Stimulated activated naive B cell treated with anti-CD40 and anti-IgM and Interleukin-4, amounts not matched to agents 10 μg/mL and 1 μg/mL and 100 μg/mL, for 72 hours (primary cell): ENCODE measurements at regions not wholly inside any gene's neighbourhood (a gene's known extent, or its start where the extent isn't known, plus 50 kb on each side); places are given as distances from the start of the nearest gene placed in this dataset.
"Not testable (repeated sequence)": the region's sequence is repeated elsewhere in the genome, so short reads cannot be mapped to it uniquely, and the experiment has no call there.

Experiments
- ATAC-seq, 2 donors: fragments of 150-1000 bp; cut with Tn5 transposase; replicated peaks; 2 replicates each; pipeline ENCODE4 v1.10.0; 2021; ENCODE audit warnings: moderate library complexity in 1 of 2
- DNase-seq: peaks from one replicate; pipeline ENCODE4 v3.0.0; 2021
- H3K27ac Mint-ChIP-seq: one replicate; pipeline ENCODE4 v1.8.0; 2022; ENCODE audit warnings: mild to moderate bottlenecking, mixed read lengths
- H3K27me3 Mint-ChIP-seq, 2 donors: one replicate each; pipeline ENCODE4 v1.8.0; 2022; ENCODE audit warnings: mixed read lengths in 2 of 2
- H3K36me3 Mint-ChIP-seq, 2 donors: one replicate each; pipeline ENCODE4 v1.8.0; 2022; ENCODE audit warnings: mixed read lengths in 2 of 2, mild to moderate bottlenecking in 1 of 2
- H3K4me1 Mint-ChIP-seq, 2 donors: one replicate each; pipeline ENCODE4 v1.8.0; 2022; ENCODE audit warnings: mixed read lengths in 2 of 2, mild to moderate bottlenecking in 1 of 2
- H3K4me3 Mint-ChIP-seq, 2 donors: one replicate each; pipeline ENCODE4 v1.8.0; 2022; ENCODE audit warnings: mild to moderate bottlenecking in 2 of 2, mixed read lengths in 2 of 2, moderate library complexity in 1 of 2
- H3K9me3 Mint-ChIP-seq, 2 donors: one replicate each; pipeline ENCODE4 v1.8.0; 2022; ENCODE audit warnings: mixed read lengths in 2 of 2, mild to moderate bottlenecking in 1 of 2

DNA sequence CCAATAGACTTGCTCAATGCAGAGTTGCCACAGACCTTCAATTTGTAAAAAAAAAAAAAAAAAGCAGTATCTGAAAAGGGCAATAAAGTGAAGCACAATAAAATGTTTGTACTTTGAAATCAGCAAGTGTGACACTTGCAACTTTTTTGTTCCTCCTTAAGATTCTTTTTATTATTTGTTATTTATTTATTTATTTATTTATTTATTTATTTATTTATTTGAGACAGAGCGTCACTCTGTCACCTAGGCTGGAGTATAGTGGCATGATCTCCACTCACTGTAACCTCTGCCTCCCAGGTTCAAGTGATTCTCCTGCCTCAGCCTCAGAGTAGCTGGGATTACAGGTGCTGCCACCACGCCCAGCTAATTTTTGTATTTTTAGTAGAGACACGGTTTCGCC, 416.5 kb upstream of the RORB start:
- H3K27me3 Mint-ChIP-seq, H3K4me1 Mint-ChIP-seq, DNase-seq, H3K4me3 Mint-ChIP-seq, ATAC-seq, H3K36me3 Mint-ChIP-seq, H3K27ac Mint-ChIP-seq: not testable (repeated sequence)
- H3K9me3 Mint-ChIP-seq = peaks cover 10 to 11% of the 10 kb centered on the region in 2 donors

DNA sequence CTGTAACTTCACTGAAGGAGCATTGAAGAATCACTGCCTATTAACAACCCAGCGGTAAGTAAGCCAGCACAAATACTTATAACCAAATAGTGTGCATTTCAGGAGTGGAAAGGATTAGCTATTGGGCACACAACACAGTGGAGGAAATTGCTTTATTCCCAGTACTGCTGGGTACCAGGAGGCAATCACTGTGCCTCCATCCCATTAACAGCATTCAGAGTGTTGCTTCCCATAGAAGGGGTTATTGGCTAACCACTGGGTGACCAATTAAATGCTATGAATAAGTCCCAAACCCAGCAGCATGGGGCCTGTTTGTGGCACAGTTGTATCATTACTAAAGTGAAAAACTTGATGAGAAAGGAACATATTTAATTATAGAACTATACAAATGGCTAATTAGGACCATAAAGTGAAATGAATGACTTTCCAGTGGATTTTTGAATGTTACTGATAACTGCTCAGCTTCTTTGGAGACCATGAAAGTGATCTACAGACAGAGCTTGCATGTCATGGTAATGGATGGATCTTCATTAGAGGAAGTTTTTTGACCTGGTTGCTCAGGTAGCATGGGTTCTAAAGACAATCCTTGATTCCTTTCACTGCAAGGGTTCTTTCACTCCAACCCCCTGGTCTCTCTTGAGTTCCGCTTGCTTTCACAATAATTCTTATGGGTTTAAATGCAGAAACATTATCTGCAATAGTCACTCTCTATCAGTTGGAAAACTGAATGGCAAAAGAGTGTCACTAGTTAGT, 413.3 kb upstream of the RORB start:
- DNase-seq = no peak
- Mint-ChIP-seq H3K9me3 (peaks cover 1 to 7% of the 10 kb centered on the region in 2 donors), H3K27me3 (no peaks in the 10 kb centered on the region), H3K4me1 (no peaks in the 10 kb centered on the region), H3K27ac (no peak overlapping the region), H3K36me3 (no peaks in the 10 kb centered on the region), H3K4me3 (no peak overlapping the region)
- no peak for ATAC-seq

GRCh38 chr9:74085384-74086037, 411.6 kb upstream of the RORB start:
- H3K9me3 Mint-ChIP-seq, H3K4me1 Mint-ChIP-seq, H3K27me3 Mint-ChIP-seq, H3K4me3 Mint-ChIP-seq, DNase-seq, H3K36me3 Mint-ChIP-seq, ATAC-seq, H3K27ac Mint-ChIP-seq: not testable (repeated sequence)

- DNase-seq, H3K36me3 Mint-ChIP-seq, H3K27me3 Mint-ChIP-seq, H3K27ac Mint-ChIP-seq, H3K9me3 Mint-ChIP-seq, H3K4me1 Mint-ChIP-seq, ATAC-seq, H3K4me3 Mint-ChIP-seq: not testable (repeated sequence)
Observed at GRCh38 chr9:74090921-74091320, 406.2 kb upstream of the RORB start.

DNA sequence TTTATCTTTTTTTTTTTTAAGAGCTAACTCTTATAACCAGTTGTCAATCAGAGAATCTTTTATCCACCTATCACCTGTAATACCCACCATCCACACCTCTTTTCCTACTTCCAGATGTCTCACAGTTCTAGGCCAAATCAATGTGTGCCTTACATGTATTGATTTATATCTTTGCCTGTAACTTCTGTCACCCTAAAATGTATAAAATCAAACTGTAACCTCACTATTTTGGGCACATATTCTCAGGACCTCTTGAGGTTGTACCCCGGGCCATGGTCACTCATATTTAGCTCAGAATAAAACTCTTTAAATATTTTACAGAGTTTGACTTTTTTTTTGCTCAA, 404.7 kb upstream of the RORB start:
- H3K9me3 Mint-ChIP-seq = no peaks in the 10 kb centered on the region
- ATAC-seq (no peak), DNase-seq (no peak)
- H3K4me1 Mint-ChIP-seq = no peaks in the 10 kb centered on the region
- H3K27me3 Mint-ChIP-seq = no peaks in the 10 kb centered on the region
- H3K36me3 Mint-ChIP-seq = no peaks in the 10 kb centered on the region
- no peak overlapping the region for H3K4me3 Mint-ChIP-seq
- no peak overlapping the region for H3K27ac Mint-ChIP-seq

DNA sequence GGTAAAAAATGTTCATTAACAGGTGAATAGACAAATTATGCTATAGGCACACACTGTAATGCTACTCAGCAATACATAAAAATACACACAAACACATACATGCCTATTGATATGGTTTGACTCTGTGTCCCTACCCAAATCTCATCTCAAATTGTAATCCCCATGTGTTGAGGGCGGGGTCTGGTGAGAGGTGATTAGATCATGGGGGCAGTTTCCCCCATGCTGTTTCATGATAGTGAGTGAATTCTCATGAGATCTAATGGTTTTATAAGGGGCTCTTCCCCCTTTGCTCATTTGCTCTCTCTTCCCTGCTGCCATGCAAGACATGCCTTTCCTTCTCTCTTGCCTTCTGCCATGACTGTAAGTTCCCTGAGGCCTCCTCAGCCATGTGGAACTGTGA, 403.1 kb upstream of the RORB start:
- H3K4me1 Mint-ChIP-seq, H3K9me3 Mint-ChIP-seq, ATAC-seq, H3K4me3 Mint-ChIP-seq, H3K27me3 Mint-ChIP-seq, H3K36me3 Mint-ChIP-seq, H3K27ac Mint-ChIP-seq, DNase-seq: not testable (repeated sequence)

GRCh38 chr9:74094766-74095165, 402.4 kb upstream of the RORB start:
- Mint-ChIP-seq H3K27ac (no peak overlapping the region), H3K36me3 (no peaks in the 10 kb centered on the region), H3K4me1 (no peaks in the 10 kb centered on the region), H3K4me3 (no peak overlapping the region), H3K9me3 (no peaks in the 10 kb centered on the region), H3K27me3 (no peaks in the 10 kb centered on the region)
- no peak for DNase-seq
- ATAC-seq = no peak

DNA sequence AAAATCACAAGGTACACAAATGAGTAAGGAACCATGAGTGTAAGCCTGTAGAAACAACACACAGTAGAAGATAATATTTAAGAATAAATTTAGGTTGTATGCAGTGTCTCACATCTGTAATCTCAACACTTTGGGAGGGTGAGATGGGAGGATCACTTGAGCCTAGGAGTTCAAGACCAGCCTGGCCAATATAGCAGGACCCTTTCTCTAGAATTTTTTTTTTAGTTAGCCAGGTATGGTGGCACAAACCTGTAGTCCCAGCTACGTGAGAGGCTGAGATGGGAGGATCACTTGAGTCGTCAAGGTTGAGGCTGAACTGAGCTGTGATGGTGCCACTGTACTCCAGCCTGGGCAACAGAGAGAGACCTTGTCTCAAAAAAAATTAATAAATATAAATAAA, 401.2 kb upstream of the RORB start:
- no peaks in the 10 kb centered on the region for H3K27me3 Mint-ChIP-seq
- no peak overlapping the region for H3K27ac Mint-ChIP-seq
- no peaks in the 10 kb centered on the region for H3K4me1 Mint-ChIP-seq
- ATAC-seq (no peak), DNase-seq (no peak)
- no peaks in the 10 kb centered on the region for H3K9me3 Mint-ChIP-seq
- no peak overlapping the region for H3K4me3 Mint-ChIP-seq
- H3K36me3 Mint-ChIP-seq = no peaks in the 10 kb centered on the region

- H3K9me3 Mint-ChIP-seq = no peaks in the 10 kb centered on the region
- DNase-seq (no peak), ATAC-seq (no peak)
- no peak overlapping the region for H3K27ac Mint-ChIP-seq
- H3K36me3 Mint-ChIP-seq = no peaks in the 10 kb centered on the region
- no peaks in the 10 kb centered on the region for H3K27me3 Mint-ChIP-seq
- no peaks in the 10 kb centered on the region for H3K4me1 Mint-ChIP-seq
- no peak overlapping the region for H3K4me3 Mint-ChIP-seq
Observed at GRCh38 chr9:74096420-74096819, 400.7 kb upstream of the RORB start.

DNA sequence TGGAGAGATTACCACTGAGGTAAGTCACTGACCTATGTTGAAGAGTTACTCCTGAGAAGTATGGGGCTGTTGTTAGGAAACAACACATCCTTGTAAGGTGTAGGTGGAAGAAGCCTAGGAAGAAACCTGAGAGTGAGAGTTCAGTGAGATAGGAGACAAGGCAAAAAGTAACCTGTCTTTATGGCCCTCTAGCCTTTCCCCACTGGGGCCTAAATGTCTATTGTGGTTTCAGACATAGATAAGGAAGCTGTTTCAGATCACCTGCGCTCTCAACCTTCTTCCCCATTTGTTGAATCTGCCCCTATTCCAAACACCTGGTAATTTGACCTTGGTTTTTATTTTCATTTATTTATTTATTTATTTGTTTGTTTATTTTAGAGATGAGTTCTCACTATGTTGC, 397.1 kb upstream of the RORB start:
- Mint-ChIP-seq H3K36me3 (no peaks in the 10 kb centered on the region), H3K9me3 (peaks cover 0 to 4% of the 10 kb centered on the region in 2 donors), H3K4me3 (no peak overlapping the region), H3K4me1 (no peaks in the 10 kb centered on the region), H3K27me3 (no peaks in the 10 kb centered on the region), H3K27ac (no peak overlapping the region)
- ATAC-seq (no peak), DNase-seq (no peak)

DNA sequence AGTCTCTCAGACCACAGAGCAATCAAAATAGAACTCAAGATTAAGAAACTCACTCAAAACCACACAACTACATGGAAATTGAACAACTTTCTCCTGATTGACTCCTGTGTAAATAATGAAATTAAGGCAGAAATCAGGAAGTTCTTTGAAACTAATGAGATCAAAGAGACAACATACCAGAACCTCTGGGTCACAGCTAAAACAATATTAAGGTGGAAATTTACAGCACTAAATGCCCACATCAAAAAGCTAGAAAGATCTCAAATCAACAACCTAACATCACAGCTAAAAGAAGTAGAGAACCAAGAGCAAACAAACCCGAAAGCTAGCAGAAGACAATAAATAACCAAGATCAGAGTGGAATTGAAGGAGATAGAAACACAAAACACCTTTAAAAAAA, 395.0 kb upstream of the RORB start:
- not testable (repeated sequence) for H3K36me3 Mint-ChIP-seq, H3K4me1 Mint-ChIP-seq

DNA sequence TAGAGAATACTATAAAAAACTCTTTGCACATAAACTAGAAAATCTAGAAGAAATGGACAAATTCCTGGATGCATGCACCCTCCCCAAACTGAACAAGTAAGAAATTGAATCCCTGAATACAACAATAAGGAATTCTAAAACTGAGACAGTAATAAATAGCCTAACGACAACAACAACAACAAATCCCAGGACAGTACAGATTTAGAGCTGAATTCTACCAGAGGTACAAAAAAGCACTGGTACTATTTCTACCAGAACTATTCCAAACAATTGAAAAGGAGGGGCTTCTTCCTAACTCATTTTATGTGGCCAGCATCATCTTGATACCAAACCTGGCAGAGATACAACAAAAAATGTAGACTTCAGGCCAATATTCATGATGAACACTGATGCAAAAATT, 394.4 kb upstream of the RORB start:
- Mint-ChIP-seq H3K27ac (no peak overlapping the region), H3K4me1 (no peaks in the 10 kb centered on the region), H3K4me3 (no peak overlapping the region), H3K36me3 (no peaks in the 10 kb centered on the region), H3K9me3 (peaks cover 0 to 4% of the 10 kb centered on the region in 2 donors), H3K27me3 (no peaks in the 10 kb centered on the region)
- no peak for DNase-seq
- ATAC-seq = no peak

More for the DNA sequence above, 395.0 kb upstream of the RORB start:
- ATAC-seq, H3K9me3 Mint-ChIP-seq, H3K27ac Mint-ChIP-seq, H3K27me3 Mint-ChIP-seq, DNase-seq, H3K4me3 Mint-ChIP-seq: not testable (repeated sequence)

DNA sequence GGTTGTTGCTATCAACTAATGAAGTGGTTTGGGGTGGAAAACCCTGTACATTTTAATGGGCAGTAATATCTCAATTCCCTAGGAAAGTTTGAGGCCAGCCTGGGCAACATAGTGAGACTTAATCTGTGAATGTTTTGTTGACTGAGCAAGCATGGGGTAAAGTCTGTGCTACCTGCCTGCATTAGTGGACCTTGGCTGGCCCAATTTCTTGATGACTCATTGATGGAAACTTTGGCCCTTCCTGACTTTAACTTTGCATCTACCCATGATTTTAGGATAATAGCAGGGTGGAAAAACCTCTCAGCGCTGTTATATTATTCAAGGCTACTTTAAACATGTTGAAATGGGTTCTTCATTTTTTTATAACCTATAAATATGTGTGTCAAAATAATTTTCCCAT, 389.4 kb upstream of the RORB start:
- no peak for DNase-seq
- no peak for ATAC-seq
- no peaks in the 10 kb centered on the region for H3K36me3 Mint-ChIP-seq
- H3K4me1 Mint-ChIP-seq = no peaks in the 10 kb centered on the region
- H3K27ac Mint-ChIP-seq = no peak overlapping the region
- peaks cover 0 to 5% of the 10 kb centered on the region in 2 donors for H3K9me3 Mint-ChIP-seq
- H3K27me3 Mint-ChIP-seq = no peaks in the 10 kb centered on the region
- H3K4me3 Mint-ChIP-seq = no peak overlapping the region

DNA sequence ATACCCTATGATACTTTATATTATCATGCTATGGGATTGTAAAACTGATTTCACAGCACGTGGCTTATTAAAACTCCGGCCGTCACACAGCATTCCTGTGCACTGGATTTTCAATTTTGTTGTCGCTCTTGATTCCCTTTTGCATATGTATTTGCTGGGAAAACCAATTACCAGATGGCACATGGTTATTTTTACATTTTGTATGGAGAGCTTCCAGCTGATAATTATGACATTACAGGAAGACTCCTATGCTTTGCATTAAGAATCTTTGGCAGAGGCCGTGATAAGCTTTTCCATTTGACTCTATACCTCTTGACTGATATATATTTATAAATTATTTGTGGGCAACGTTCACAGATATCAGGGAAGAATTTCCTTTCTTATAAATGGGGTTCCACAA, 381.2 kb upstream of the RORB start:
- no peaks in the 10 kb centered on the region for H3K27me3 Mint-ChIP-seq
- no peaks in the 10 kb centered on the region for H3K36me3 Mint-ChIP-seq
- H3K27ac Mint-ChIP-seq = no peak overlapping the region
- H3K4me1 Mint-ChIP-seq = no peaks in the 10 kb centered on the region
- DNase-seq (no peak), ATAC-seq (no peak)
- H3K9me3 Mint-ChIP-seq = peaks cover 0 to 2% of the 10 kb centered on the region in 2 donors
- H3K4me3 Mint-ChIP-seq = no peak overlapping the region

- Mint-ChIP-seq H3K4me1 (no peaks in the 10 kb centered on the region), H3K9me3 (peaks cover 0 to 4% of the 10 kb centered on the region in 2 donors), H3K27ac (no peak overlapping the region), H3K27me3 (no peaks in the 10 kb centered on the region), H3K36me3 (no peaks in the 10 kb centered on the region), H3K4me3 (no peak overlapping the region)
- ATAC-seq (no peak), DNase-seq (no peak)
Observed at GRCh38 chr9:74117151-74117550, 380.0 kb upstream of the RORB start.
